GM19395 (cell line): ENCODE measurements at regions not wholly inside any gene's neighbourhood (a gene's known extent, or its start where the extent isn't known, plus 50 kb on each side); places are given as distances from the start of the nearest gene placed in this dataset.

Source experiments
- ATAC-seq: cut with Tn5 transposase; IDR thresholded peaks from one replicate; pipeline ENCODE4 v1.9.1; 2021; ENCODE audit warnings: mild to moderate bottlenecking, moderate library complexity; ENCODE audit not compliant: unreplicated experiment

DNA sequence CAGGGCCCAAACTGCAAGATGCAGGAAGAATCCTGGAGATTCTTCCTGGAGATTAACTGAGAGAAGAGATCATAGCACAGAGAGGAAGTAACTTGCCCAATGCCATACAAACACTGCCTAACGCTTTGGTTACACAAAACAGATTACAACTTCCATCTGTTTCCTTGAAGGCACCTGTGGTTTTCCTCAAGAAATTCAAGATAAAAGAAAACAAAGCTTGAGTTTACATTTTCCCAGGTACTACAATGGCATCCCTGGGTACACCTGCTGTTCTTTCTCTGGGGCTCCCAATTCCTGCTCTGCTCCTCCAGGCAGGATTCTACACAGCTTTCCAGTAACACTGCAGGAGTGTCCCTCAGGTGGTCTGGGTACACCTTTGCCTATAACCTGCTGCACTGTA lies 781.9 kb upstream of the ID2 start:
- no peak for ATAC-seq

DNA sequence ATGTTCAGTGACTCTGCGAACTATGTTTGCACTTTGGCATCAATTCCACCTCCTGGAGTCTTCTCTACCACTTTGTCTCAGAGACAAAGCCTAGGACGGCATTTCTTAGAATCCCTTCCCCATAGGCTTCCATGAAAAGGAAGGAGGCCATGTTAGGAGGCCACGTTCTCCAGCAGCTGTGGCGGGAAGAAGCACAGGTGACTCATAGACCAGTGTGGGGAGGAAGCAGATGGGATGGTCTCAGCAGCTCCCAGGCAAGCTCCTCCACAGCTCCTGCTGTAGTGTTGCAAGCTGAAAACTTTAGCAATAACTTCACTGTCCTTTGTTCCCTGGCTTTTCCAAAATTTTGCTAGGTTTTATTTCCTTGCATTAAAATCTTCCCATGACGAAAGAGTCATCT lies 781.3 kb upstream of the ID2 start:
- ATAC-seq, result no peak

DNA sequence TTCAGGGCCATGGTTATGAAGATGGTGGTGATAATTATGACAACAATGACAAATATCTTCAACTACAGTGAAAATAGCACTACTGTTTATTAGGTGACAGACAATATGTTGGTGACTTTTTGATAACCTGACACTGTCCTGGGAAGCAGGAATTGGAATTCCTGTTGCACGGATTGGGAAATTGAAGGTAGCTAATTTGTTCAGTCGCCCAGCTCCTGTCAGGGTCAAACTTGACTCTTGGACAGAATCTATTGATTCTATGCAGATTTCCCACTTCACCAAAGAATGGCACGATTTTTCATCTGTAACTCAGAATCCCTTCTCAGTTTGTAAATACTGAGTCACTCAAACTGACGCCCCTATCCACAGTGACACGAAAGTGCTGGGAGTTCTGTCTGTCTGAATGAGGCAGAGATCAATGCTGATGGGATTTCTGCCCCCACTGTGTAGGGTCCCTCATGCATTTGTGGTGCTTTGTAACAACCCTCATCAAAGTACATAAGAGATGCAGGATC lies 779.5 kb upstream of the ID2 start:
- no peak for ATAC-seq

DNA sequence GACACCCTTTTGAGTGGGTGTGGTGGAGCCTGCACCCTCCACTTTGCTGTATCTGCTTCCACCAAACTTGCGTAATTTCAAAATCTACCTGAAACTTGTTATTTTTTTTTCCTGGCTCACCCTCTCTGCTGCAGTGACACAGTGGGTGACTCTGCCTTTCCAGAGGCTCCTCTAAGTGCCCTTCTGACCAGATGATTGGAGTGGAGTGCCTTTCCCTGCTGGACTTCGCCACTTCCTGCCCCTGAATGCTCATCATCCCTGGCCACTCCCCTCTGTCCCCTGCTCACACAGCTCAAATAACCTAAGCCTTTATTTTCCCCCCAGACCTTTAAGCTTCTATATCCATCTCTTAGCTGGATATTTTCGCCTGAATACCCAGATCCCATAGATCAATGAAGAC lies 777.5 kb upstream of the ID2 start:
- ATAC-seq, result no peak

DNA sequence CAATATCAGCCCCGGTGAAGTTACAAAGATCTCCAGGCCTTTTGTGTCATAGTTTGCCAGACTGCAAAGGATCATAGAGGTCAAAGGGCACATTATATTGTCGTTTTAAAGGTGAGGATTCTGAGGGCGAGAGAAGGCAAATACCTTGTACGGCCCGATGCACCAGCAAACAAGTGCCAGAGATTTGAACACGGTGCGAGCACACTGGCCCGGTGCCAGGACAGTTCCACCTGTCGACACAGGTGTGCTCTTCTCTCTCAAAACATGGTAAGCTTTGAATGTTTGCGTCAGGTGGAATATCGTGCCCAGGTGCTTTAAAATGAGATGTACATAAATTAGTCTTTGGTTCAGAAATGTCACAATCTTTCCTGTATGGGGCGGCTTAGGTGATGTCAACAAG lies 776.1 kb upstream of the ID2 start:
- no peak for ATAC-seq

DNA sequence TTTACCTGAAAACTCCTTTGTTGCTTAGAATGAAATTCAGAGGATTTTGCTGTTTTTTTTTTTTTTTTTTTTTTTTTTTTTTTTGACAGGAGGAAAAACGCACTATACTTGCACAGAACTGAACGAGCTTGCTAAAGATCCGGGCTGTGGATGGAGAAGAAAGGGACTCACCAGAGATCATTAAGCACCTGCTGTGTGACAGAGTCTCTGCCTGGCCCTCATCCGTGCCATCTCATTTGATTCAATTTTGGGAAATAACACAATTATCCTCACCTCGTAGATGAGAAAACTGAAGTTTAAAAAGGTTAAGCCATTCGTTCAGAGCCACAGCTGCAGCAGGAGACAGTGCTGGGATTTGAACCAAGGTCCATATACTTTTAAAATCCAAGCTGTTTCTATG lies 775.4 kb upstream of the ID2 start:
- no peak for ATAC-seq

DNA sequence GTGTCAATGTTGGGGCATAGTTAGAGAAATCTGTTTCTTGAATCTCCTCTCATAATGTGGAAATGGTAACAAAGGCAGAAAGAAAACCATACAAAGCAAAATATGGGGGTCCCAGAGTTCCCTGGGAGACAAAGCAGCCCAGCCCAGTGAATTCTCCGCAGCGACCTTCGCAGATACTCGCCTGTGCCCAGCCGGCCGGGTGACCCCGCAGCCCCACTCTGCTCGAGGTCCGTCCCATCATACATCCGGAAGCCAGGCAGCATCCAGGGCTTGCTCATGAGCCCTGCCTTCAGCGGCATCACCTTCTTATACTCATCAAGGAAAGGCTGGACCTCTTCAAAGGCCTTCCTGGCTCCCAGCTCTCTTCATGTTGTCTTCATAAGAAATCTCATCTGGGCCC lies 774.8 kb upstream of the ID2 start:
- no peak for ATAC-seq

DNA sequence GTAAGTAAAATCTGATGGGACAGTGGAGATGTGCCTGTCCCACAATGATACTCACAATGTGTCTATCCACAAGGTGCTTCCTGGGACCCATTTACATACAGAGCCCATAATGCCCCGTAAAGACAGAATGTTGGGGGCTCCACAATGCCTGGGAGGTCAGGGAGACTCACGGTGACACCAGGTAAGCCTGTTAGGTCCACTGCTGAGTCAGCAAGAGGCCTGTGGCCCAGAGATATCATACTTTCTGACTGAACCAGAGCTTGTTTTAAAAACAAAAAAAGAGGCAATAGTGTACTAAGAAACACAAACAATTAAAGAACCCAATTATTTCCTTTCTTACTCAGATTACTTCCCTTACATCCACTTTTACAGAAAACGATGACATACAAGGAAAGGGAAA lies 771.1 kb upstream of the ID2 start:
- no peak for ATAC-seq

DNA sequence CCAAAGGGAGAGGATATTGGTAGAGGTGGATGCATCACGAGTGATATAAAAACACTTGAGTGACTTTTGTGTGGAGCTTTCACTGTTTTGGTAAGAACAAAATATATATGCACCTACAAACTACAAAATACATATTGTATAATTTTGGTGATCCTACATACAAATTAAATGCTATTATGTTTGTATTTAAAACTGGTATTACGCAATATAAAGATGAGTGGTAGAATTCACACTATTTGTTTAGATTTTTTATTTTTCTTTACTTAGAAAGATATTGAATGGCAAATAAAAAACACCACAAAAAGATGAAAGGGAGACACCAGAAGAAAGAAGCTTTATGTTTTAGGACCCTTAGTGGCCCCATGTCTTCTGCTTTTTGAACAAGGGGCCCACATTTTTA lies 770.7 kb upstream of the ID2 start:
- ATAC-seq, result no peak

DNA sequence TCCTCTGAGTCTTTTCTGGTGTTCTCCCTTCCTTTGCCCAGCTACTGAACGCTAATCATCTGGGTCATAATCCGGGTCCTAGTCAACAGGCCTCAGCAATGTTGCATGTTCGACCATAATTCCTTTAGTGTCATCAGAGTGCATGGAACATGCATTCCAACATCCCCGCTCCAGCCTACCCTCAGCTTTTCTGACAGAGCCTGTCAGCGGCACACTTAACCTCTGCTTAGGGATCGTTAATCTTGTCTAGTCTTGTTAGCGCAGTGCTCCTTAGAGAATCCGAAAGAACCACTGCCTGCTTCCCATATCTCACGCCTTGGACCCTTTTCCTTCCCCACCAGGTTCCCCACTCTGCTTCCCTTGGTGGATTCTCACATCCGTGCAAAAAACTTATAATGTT lies 767.9 kb upstream of the ID2 start:
- no peak for ATAC-seq

DNA sequence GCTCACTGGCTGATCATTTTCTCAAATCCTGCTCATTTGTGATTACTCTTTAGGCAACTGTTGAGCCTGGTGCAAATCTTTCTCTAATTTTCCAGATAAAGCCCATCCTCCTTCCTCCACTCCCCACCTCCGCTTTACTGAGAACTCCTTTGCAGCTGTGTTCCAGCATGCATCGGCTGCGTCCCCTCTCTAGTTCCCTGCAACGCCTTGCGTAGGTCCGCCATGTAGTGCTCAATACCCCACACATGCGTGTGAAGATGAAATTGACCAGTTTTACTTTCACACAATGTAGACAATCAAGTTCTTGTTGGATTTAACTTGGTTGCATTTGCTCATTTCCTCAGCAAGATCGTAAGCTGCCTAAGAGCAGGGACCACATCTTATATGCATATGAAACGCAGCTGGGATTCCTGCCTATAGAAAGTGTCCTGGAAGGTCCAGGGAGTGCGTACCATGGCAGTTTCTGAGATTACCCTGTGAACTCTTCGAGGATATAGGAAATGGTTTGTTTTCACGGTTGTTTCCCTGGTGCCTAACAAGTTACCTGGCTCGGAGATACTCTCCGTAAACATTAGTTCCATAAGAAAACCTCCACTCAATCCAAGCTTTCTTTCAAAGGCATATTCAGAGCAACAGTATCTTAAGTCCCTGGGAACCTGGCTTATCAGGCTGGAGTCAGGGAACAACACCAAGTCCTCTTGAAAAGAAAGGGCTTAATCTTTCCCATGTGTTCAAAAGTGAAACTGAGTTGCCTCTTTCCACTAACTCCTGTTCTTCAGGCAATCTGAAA lies 766.4 kb upstream of the ID2 start:
- no peak for ATAC-seq

DNA sequence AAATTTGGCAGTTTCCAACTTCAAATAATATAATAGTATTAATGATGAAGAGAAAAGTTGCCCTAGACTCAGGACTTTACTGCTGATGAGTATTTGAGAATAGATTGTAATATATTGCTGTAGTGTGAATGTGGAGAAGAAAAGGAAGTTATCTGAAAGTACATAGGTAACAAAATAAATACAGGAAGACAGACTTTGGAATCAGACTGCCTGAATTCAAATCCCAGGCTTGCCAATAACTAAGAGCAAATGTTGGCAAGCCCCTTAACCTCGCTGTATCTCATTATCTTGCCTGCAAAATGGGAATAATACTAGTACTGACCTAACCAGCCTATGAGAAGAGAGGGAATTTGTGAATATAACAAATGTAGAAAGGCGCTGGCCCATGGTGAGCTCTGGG lies 765.2 kb upstream of the ID2 start:
- ATAC-seq, result no peak

DNA sequence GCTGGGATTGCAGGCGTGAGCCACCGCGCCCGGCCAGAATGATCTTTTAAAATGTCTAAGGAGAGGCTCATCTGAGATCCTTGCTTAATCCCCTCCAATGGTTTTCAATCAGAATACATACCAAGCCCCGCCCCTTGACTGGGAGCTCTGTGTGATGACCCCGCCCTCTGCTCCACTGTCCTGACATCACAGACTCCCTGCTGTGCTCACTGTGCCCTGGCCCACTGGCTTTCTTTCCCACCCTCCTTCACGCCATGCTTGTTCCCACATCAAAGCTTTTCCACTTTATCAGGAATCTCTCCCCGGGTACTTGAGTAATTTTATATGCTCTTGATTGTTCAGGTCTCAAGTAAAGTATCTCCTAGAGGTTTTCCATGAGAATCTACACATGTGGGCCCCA lies 762.3 kb upstream of the ID2 start:
- no peak for ATAC-seq

DNA sequence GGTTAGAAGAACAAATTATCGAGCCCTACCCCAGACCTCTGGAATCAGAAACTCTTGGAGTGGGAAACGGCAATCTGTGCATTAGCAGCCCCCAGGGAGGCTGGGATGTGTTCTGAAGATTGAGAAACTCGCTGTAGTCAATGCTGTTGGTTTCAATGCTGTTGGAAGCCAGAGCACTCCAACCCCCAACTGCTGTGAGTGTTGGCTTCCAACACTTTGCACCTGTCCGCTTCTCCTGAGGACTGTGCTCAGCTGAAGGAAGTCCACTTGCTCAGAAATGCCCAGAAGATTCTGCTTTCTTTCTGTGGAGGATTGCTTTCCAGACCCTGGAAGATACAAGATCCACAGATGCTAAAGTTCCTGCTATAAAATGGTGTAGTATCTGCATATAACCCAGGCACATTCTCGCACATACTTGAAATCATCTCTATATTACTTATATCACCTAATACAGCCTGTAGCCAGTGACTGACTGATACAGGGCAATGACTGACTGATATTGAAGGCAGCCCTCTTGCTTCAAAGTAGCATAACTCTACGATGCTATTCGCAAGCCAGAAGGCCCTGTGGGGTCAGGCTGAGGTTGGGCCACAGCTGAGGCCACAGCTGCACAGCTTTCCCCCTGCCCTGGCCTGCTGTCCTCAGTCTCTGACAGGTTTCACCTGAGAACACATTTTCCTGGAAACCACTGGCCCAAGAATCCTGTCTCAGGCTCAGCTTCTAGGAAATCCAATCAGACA lies 757.7 kb upstream of the ID2 start:
- no peak for ATAC-seq

DNA sequence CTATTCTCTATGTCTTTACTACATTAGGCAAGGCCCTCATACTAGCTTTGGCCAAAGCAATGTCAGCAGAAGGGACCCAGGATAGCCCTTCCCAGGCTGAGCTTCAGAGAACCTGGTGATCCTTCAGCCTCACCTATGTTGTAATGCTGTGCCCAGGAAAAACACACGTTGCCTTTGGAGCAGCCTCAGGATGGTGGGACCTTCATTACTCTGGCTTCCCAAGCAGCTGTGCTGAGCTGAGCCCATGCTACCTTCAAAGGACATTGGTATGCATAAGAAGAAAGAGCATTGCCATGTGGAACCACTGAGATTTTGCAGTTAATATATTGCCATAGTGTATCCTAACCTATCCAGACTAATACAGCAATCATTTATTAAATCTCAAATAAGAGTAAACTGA lies 756.4 kb upstream of the ID2 start:
- no peak for ATAC-seq

DNA sequence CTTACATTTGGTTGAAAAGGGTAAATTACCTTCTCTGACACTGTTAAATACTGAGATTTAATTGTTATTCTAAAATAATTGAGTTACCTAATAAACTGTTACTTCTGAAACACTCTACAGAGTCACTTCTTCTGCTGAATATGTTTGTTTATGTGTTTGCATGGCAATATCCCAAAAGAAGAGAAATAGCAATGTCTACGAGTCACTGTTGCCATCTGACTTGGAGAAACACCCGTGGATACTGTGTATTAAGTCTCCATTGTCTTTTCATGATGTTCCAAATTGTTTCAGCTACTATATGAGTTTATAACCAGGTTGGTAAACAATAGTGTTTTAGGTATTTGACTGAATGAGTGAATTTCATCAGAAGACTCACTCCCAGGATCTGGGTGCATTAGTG lies 754.2 kb upstream of the ID2 start:
- no peak for ATAC-seq

DNA sequence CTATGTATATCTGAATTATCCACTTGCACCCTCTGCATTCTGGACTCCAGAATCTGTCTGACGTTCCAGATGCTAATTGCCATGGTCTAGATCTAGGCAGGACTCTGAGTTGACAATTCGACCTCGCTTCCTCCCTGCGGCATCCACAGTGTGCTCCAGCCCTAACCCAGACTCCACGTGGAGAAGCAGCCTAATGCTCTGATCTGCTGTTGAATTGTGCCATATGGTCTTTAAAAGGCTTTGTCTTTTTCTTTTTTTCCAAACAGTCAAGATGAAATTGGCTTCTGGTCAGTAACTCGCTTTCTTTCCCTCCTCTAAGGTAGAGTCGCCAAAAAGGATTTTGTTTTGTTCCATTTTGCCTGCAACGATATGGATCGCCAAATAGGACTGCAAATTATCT lies 752.6 kb upstream of the ID2 start:
- ATAC-seq, result no peak

DNA sequence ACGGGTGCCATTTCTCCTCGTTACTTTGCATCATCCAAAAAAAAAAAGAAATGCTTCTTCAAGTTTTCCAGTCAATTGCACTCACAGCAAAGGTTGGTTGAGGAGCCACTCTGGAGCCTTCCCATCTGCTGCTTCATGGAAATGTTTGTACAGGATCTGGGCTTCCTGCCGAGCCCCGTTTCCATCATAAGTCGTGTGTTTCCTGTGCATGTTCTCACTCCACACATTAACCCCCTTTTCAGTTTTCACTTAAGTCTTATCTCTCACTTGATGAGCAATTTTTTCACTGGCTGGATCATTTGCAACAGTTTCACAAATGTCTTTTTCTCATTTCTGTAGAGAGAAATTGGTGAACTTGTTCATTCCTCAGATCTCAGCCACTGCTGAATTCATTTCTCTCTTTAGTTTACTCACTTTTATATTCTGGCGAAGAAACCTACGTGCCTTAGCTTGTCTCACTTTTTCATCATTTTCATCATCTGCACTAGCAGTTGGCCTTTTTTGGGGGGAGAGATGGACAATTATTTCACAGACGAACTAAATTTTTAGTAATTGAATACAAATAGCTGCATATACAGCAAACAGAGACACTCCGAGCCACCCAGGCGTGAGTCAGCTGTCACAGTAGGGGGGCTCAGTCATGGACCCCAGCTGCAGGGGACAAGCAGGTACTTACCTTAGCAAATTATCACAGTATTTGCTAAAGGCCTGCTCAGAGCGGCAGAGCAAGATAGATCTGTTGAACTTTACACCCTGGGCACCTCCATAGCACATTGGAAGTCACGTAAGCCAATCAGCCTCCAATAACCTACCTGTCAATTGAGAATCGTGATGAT lies 750.8 kb upstream of the ID2 start:
- no peak for ATAC-seq

DNA sequence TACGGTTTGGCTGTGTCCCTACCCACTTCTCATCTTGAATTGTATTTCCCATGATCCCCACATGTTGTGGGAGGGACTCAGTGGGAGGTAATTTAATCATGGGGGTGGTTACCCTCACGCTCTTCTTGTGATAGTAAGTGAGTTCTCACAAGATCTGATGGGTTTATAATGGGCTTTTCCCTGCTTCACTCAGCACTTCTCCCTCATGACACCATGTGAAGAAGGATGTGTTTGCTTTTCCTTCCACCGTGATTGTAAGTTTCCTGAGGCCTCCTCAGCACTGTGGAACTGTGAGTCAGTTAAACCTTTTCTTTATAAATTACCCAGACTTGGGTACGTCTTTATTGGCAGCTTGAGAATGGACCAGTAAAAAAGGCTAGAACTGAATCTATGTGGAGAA lies 750.0 kb upstream of the ID2 start:
- ATAC-seq, result no peak

DNA sequence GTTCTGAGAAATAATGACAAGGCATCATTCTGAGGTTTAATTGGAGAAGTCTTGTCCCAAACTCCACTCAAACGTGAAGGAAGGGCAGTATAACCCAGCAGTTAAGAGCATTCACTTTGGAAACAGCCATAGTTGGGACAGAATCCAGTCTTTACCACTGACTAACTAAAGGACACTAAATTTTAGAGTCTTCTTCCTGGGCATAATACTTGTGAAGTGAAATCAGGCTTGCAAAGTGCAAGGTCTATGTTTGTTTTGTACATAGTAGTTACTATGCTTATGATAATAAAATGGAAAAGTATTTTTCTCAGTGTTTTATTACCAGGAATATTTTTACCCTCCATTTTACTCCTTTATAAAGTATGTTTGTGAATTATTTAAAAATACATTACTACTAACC lies 748.2 kb upstream of the ID2 start:
- ATAC-seq, result no peak

DNA sequence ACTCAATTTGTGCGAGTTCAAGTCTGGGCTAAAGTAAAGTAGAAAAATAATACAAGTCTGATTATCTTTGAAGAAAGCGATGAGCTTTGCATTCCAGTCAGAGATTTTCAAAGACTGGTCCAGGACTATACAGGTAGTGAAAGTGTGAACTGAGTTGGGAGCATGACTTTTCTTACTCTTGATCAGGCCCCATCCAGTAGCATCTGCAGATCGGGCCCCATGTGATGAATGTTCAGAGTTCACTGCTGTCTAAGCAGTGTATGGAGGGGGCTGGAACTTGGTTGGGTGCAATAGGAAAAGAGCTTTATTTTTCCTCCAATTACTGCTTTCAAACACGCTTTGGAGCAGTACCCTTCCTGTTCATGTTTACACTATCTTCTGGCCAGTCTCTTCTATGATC lies 747.4 kb upstream of the ID2 start:
- ATAC-seq, result no peak

DNA sequence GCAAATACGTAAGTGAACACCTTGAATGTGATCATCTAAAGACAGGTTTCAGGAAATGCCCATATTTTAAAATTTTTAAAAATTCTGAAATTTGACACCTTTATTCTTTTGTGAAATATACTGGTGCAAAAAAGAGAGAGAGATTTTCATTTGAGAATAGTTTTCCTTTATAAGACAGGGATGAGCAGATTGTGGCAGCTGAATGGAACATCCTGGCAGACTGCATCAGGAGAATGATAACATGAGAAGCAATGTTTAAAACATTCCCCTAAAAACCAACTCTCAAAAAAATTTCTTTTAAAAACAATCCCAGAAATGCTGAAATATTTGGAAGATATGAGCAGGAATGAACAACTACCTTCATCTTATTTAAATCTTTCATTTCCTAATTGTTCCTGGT lies 744.8 kb upstream of the ID2 start:
- no peak for ATAC-seq
